HCT116 (cell line): ENCODE measurements at regions not wholly inside any gene's neighbourhood (a gene's known extent, or its start where the extent isn't known, plus 50 kb on each side); places are given as distances from the start of the nearest gene placed in this dataset.

Experiments used
- ATAC-seq: fragments of 200-7000 bp; cut with Tn5 transposase; 2 replicates; pipeline ENCODE4 v1.9.1; 2020; ENCODE audit warnings: mild to moderate bottlenecking, moderate library complexity
- BruUV-seq: library from RNA; stranded (reverse); fragments of 400-500 nt; replicated peaks from 2 replicates; lab custom pipeline; 2021; lab: Mats Ljungman, UMichigan
- CTCF ChIA-PET: fragments of 300-600 bp; sonication (Branson Sonifier 250); formaldehyde crosslinking; loops from one replicate; lab custom pipeline; 2021; ENCODE audit warnings: antibody characterized with exemption; lab: Charles Lee
- POLR2A ChIA-PET: fragments of 300-600, 350-600 bp; sonication (Branson Sonifier 250); formaldehyde crosslinking; loops from one replicate; lab custom pipeline; 2021; ENCODE audit warnings: antibody characterized with exemption; lab: Charles Lee
- RAD21 ChIA-PET, 2 experiments: fragments of 300-600 bp; sonication (Branson Sonifier 250); formaldehyde crosslinking; loops; one replicate each; lab custom pipeline; 2023; ENCODE audit warnings: low total read pairs in 2 of 2; ENCODE audit not compliant: uncharacterized antibody in 2 of 2, unreplicated experiment in 2 of 2, low non-redundant PET in 1 of 2; lab: Charles Lee
- DNase-seq: peaks from one replicate; pipeline ENCODE4 v3.0.0-alpha.2; 2010; ENCODE audit warnings: low read depth, low spot score
- H2AFZ ChIP-seq: fragments of 200-600 bp; shearing (Covaris generic), sonication (generic); 2 replicates; pipeline ENCODE4 v1.6.1; 2017; ENCODE audit warnings: low read depth, mixed run types, mixed read lengths, antibody characterized with exemption, low read length; ENCODE audit not compliant: poor library complexity, severe bottlenecking
- H3K27ac ChIP-seq: 2 replicates; pipeline ENCODE4 v1.5.1; 2012; ENCODE audit warnings: low read depth, low read length
- H3K27me3 ChIP-seq: fragments of 200-600 bp; sonication (generic); 2 replicates; pipeline ENCODE4 v1.6.1; 2016; ENCODE audit warnings: mixed run types, low read length, mixed read lengths; ENCODE audit not compliant: insufficient read depth
- H3K36me3 ChIP-seq, 2 experiments: fragments of 200-500 bp in 1 of 2; fragments of 200-600 bp in 1 of 2; sonication (Bioruptor generic) in 1 of 2; sonication (generic) in 1 of 2; 2 replicates each; pipeline versions ENCODE4 v1.5.1 to v1.6.1; 2014 to 2016; ENCODE audit warnings: low read length in 2 of 2, inconsistent platforms in 1 of 2, mixed read lengths in 1 of 2, mixed run types in 1 of 2; ENCODE audit not compliant: insufficient read depth in 2 of 2, control insufficient read depth in 1 of 2
- H3K4me1 ChIP-seq, 2 experiments: fragments of 200-600 bp in 1 of 2; sonication (generic) in 1 of 2; 2 replicates each; pipeline versions ENCODE4 v1.5.1 to v1.6.1; 2012 to 2017; ENCODE audit warnings: low read length in 2 of 2, inconsistent platforms in 1 of 2, mild to moderate bottlenecking in 1 of 2, mixed read lengths in 1 of 2, mixed run types in 1 of 2, moderate library complexity in 1 of 2; ENCODE audit not compliant: insufficient read depth in 2 of 2, control insufficient read depth in 1 of 2
- H3K4me2 ChIP-seq: fragments of 200-600 bp; sonication (generic); 2 replicates; pipeline ENCODE4 v1.6.1; 2017; ENCODE audit warnings: mixed run types, low read length, mixed read lengths
- H3K4me3 ChIP-seq, 2 experiments: fragments of 200-600 bp in 1 of 2; sonication (generic) in 1 of 2; replicated peaks in 1 of 2; 2 replicates each; pipeline ENCODE4 v1.5.1; 2011 to 2016; ENCODE audit warnings: low read length in 2 of 2, control low read depth in 1 of 2, low read depth in 1 of 2, mild to moderate bottlenecking in 1 of 2, mixed read lengths in 1 of 2, mixed run types in 1 of 2
- H3K79me2 ChIP-seq: fragments of 200-600 bp; sonication (generic); 2 replicates; pipeline ENCODE4 v1.6.1; 2017; ENCODE audit warnings: mild to moderate bottlenecking, mixed run types, low read length, moderate library complexity, mixed read lengths; ENCODE audit not compliant: insufficient read depth
- H3K9ac ChIP-seq: fragments of 200-600 bp; sonication (generic); 2 replicates; pipeline ENCODE4 v1.6.1; 2016; ENCODE audit warnings: low read length, mixed read lengths
- H3K9me2 ChIP-seq: fragments of 200-600 bp; sonication (generic), shearing (Covaris generic); 2 replicates; pipeline ENCODE4 v1.6.1; 2017; ENCODE audit warnings: mixed run types, mild to moderate bottlenecking, moderate library complexity; ENCODE audit not compliant: insufficient read depth
- H3K9me3 ChIP-seq, 2 experiments: fragments of 200-500 bp in 1 of 2; fragments of 200-600 bp in 1 of 2; sonication (Bioruptor generic) in 1 of 2; sonication (generic) in 1 of 2; 2 replicates each; pipeline ENCODE4 v1.6.1; 2014 to 2017; ENCODE audit warnings: low read length in 2 of 2, mixed read lengths in 2 of 2, inconsistent platforms in 1 of 2, low read depth in 1 of 2, mild to moderate bottlenecking in 1 of 2, mixed run types in 1 of 2, moderate library complexity in 1 of 2; ENCODE audit not compliant: control insufficient read depth in 1 of 2, insufficient read depth in 1 of 2
- H4K20me1 ChIP-seq: fragments of 200-600 bp; sonication (generic), shearing (Covaris generic); 2 replicates; pipeline ENCODE4 v1.6.1; 2017; ENCODE audit warnings: mixed run types, mild to moderate bottlenecking, moderate library complexity; ENCODE audit not compliant: insufficient read depth
- CBX3 ChIP-seq: IDR thresholded peaks from 2 replicates; pipeline ENCODE4 v1.6.1; 2012; ENCODE audit warnings: low read depth
- CEBPB ChIP-seq: IDR thresholded peaks from 2 replicates; pipeline ENCODE4 v1.6.1; 2012; ENCODE audit warnings: low read depth
- EGR1 ChIP-seq: IDR thresholded peaks from 2 replicates; pipeline ENCODE4 v1.6.1; 2012; ENCODE audit warnings: low read depth
- ELF1 ChIP-seq: IDR thresholded peaks from 2 replicates; pipeline ENCODE4 v1.6.1; 2012; ENCODE audit warnings: low read depth, borderline replicate concordance
- EZH2 ChIP-seq: fragments of 200-600 bp; sonication (generic); IDR thresholded peaks from 2 replicates; pipeline ENCODE4 v1.6.1; 2017; ENCODE audit warnings: antibody characterized with exemption, mixed run types
- EZH2phosphoT487 ChIP-seq: fragments of 200-600 bp; IDR thresholded peaks from 2 replicates; pipeline ENCODE4 v1.6.1; 2018; ENCODE audit warnings: antibody characterized with exemption, borderline replicate concordance
- FOSL1 ChIP-seq: IDR thresholded peaks from 2 replicates; pipeline ENCODE4 v1.6.1; 2012; ENCODE audit warnings: low read depth
- POLR2A ChIP-seq: IDR thresholded peaks from 2 replicates; pipeline ENCODE4 v1.7.0; 2011; ENCODE audit warnings: borderline replicate concordance; ENCODE audit not compliant: insufficient read depth, insufficient read length; ENCODE audit errors: extremely low read depth
- POLR2AphosphoS5 ChIP-seq: IDR thresholded peaks from 2 replicates; pipeline ENCODE4 v1.6.1; 2011; ENCODE audit warnings: mild to moderate bottlenecking, low read depth, low read length, moderate library complexity
- SP1 ChIP-seq: IDR thresholded peaks from 2 replicates; pipeline ENCODE4 v1.6.1; 2012; ENCODE audit warnings: low read depth
- SRF ChIP-seq: IDR thresholded peaks from 2 replicates; pipeline ENCODE4 v1.6.1; 2012; ENCODE audit warnings: low read depth
- TCF7L2 ChIP-seq: IDR thresholded peaks from 2 replicates; pipeline ENCODE4 v1.7.0; 2011; ENCODE audit warnings: borderline replicate concordance, inconsistent platforms; ENCODE audit not compliant: insufficient read depth, insufficient read length; ENCODE audit errors: extremely low read depth
- YY1 ChIP-seq: IDR thresholded peaks from 2 replicates; pipeline ENCODE4 v1.6.1; 2011; ENCODE audit warnings: low read length, low read depth, moderate library complexity, mild to moderate bottlenecking; ENCODE audit not compliant: insufficient replicate concordance; ENCODE audit errors: extremely low read depth
- intact Hi-C: fragments of 100-400 bp; cut with micrococcal nuclease; formaldehyde crosslinking; loops from 2 replicates; pipeline ENCODE4 v1.10.0; 2022
- TF ChIP-seq, protein P1 (sequence below): IDR thresholded peaks from 2 replicates; pipeline ENCODE4 v1.6.1; 2012
- TF ChIP-seq, protein P2 (sequence below): IDR thresholded peaks from 2 replicates; pipeline ENCODE4 v1.6.1; 2012; ENCODE audit warnings: low read depth

DNA sequence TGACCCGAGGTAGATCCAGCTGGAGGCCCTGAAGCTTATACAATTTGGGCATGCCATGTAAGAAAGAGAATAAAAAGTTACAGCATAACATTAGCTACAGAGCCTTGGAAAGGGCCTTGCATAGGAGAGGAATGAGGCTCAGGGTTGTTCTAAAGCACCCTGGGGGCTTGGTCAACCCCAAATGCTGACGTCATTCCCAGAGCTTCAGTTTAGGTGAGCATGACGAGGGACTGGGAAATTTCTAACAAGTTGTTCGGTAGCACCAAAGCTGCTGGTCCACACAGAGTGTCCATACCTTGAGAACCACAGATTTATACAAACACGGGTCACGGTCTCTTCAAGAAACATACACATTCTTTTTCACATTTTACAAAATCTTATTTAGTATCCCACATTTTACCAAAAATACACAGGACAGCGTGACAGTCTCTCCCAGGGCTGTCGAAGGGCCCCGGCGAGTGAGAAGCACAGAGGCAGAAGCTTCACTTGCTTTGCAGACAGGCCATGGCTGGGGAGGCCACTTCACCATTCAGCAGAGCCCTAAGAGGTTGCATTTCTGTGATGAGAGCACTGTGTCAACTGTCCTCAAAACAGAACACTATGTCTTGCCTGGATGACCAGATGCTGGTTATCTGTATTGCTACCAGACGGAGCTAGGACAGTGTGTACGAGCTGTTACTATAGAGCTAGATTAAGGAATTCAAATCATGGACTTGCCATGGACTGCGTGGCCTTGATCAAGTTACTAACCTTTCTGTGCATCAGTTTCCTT is 68.2 kb upstream of the ARRDC4 start:
- Histone ChIP-seq H3K9me2 (no peaks in the 10 kb centered on the region), H2AFZ (no peak overlapping the region), H3K4me3 (no peak overlapping the region), H3K36me3 (no peaks in the 10 kb centered on the region), H3K27me3 (peaks cover 7% of the 10 kb centered on the region; the same call in 1 of the 2 replicates), H3K79me2 (no peaks in the 10 kb centered on the region), H3K4me1 (no peaks in the 10 kb centered on the region), H3K4me2 (no peak overlapping the region), H3K27ac (no peak overlapping the region), H3K9ac (no peak overlapping the region), H4K20me1 (no peaks in the 10 kb centered on the region), H3K9me3 (no peaks in the 10 kb centered on the region)
- ChIA-PET CTCF (no interaction called here), POLR2A (no interaction called here), RAD21 (no interaction called here)
- TF ChIP-seq POLR2AphosphoS5 = no peak
- TF ChIP-seq EGR1 = no peak
- no peak for TF ChIP-seq CBX3
- no peak for TF ChIP-seq YY1
- TF ChIP-seq CEBPB = no peak
- no peak for TF ChIP-seq ELF1
- TF ChIP-seq, protein P1, sequence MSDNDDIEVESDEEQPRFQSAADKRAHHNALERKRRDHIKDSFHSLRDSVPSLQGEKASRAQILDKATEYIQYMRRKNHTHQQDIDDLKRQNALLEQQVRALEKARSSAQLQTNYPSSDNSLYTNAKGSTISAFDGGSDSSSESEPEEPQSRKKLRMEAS = no peak
- no peak for TF ChIP-seq EZH2
- no peak for TF ChIP-seq SRF
- no peak for TF ChIP-seq EZH2phosphoT487
- no peak for TF ChIP-seq TCF7L2
- TF ChIP-seq, protein P2, sequence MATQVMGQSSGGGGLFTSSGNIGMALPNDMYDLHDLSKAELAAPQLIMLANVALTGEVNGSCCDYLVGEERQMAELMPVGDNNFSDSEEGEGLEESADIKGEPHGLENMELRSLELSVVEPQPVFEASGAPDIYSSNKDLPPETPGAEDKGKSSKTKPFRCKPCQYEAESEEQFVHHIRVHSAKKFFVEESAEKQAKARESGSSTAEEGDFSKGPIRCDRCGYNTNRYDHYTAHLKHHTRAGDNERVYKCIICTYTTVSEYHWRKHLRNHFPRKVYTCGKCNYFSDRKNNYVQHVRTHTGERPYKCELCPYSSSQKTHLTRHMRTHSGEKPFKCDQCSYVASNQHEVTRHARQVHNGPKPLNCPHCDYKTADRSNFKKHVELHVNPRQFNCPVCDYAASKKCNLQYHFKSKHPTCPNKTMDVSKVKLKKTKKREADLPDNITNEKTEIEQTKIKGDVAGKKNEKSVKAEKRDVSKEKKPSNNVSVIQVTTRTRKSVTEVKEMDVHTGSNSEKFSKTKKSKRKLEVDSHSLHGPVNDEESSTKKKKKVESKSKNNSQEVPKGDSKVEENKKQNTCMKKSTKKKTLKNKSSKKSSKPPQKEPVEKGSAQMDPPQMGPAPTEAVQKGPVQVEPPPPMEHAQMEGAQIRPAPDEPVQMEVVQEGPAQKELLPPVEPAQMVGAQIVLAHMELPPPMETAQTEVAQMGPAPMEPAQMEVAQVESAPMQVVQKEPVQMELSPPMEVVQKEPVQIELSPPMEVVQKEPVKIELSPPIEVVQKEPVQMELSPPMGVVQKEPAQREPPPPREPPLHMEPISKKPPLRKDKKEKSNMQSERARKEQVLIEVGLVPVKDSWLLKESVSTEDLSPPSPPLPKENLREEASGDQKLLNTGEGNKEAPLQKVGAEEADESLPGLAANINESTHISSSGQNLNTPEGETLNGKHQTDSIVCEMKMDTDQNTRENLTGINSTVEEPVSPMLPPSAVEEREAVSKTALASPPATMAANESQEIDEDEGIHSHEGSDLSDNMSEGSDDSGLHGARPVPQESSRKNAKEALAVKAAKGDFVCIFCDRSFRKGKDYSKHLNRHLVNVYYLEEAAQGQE = no peak
- TF ChIP-seq SP1 = no peak
- no peak for TF ChIP-seq POLR2A
- TF ChIP-seq FOSL1 = no peak
- intact Hi-C loops = no loop called here
- BruUV-seq = no TSS peak
- ATAC-seq (no peak), DNase-seq (no peak)
